Thoracic aorta (tissue), 2 donors: ENCODE measurements at regions not wholly inside any gene's neighbourhood (a gene's known extent, or its start where the extent isn't known, plus 50 kb on each side); places are given as distances from the start of the nearest gene placed in this dataset.

Experiments
- ATAC-seq: fragments of 150-250 bp; one replicate; pipeline ENCODE4 v1.8.0; 2017; ENCODE audit warnings: low read depth; ENCODE audit not compliant: insufficient number of reproducible peaks, low FRiP score
- DNase-seq: peaks from one replicate; pipeline ENCODE4 v3.0.0-alpha.2; 2020; ENCODE audit warnings: low spot score
- H3K27ac ChIP-seq, 2 donors: fragments of 200-600 bp; sonication (generic); 1 replicate in 1 of 2; 2 replicates in 1 of 2; pipeline ENCODE4 v1.5.1; 2016; ENCODE audit warnings: mild to moderate bottlenecking in 2 of 2, moderate library complexity in 2 of 2
- H3K27me3 ChIP-seq: fragments of 200-600 bp; sonication (generic); replicated peaks from 2 replicates; pipeline ENCODE4 v1.6.0; 2016; ENCODE audit warnings: mild to moderate bottlenecking; ENCODE audit not compliant: insufficient read depth
- H3K36me3 ChIP-seq: fragments of 200-600 bp; sonication (generic); one replicate; pipeline ENCODE4 v1.5.1; 2016
- H3K4me1 ChIP-seq, 2 donors: fragments of 200-600 bp; sonication (generic); 1 replicate in 1 of 2; 2 replicates in 1 of 2; pipeline versions ENCODE4 v1.5.1 to v1.6.0; 2016; ENCODE audit warnings: low read depth in 2 of 2, mild to moderate bottlenecking in 1 of 2; ENCODE audit not compliant: control insufficient read depth in 1 of 2
- H3K4me3 ChIP-seq: fragments of 200-600 bp; sonication (generic); 2 replicates; pipeline ENCODE4 v1.5.1; 2016; ENCODE audit warnings: mild to moderate bottlenecking
- H3K9me3 ChIP-seq: fragments of 200-600 bp; sonication (generic); 2 replicates; pipeline ENCODE4 v1.5.1; 2016
- TF ChIP-seq, protein P1 (sequence below): fragments of 200-600 bp; sonication (generic); IDR thresholded peaks from one replicate; pipeline ENCODE4 v1.5.1; 2019; ENCODE audit warnings: antibody characterized with exemption

DNA sequence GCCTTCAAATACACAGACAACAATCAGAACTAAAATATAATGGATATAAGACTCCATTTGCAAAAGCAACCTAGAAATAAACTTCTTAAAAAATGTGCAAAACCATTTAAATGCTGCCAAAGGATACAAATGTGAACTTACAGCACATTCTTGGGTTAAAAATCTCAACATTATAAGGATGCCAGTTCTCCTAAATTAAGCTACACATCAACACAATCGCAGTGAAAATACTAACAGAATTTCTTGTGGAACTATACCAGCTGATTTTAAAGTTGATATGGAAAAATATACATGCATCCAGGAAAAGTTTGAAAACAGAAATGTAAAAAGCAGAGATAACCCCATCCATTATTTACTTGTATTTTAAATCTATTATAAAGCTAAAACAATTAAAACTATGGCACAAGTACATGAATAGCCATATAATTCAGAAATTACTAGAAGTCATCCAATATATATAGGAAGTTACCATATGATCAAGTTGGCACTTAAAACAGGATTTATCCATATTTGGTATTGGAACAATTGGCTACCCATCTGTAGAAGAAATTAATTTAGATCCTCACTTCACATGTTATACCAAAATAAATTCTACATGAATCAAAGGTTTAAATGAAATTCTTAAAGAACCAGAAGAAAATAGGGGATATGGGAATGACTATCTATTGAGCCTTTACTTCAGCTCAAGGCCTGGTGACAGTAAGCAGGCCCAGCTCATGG lies 151.7 kb upstream of the GLI2 start:
- Histone ChIP-seq H3K27me3 (no peaks in the 10 kb centered on the region), H3K4me3 (no peak overlapping the region), H3K9me3 (no peaks in the 10 kb centered on the region), H3K36me3 (no peaks in the 10 kb centered on the region), H3K4me1 (no peaks in the 10 kb centered on the region), H3K27ac (no peak overlapping the region)
- TF ChIP-seq, protein P1, sequence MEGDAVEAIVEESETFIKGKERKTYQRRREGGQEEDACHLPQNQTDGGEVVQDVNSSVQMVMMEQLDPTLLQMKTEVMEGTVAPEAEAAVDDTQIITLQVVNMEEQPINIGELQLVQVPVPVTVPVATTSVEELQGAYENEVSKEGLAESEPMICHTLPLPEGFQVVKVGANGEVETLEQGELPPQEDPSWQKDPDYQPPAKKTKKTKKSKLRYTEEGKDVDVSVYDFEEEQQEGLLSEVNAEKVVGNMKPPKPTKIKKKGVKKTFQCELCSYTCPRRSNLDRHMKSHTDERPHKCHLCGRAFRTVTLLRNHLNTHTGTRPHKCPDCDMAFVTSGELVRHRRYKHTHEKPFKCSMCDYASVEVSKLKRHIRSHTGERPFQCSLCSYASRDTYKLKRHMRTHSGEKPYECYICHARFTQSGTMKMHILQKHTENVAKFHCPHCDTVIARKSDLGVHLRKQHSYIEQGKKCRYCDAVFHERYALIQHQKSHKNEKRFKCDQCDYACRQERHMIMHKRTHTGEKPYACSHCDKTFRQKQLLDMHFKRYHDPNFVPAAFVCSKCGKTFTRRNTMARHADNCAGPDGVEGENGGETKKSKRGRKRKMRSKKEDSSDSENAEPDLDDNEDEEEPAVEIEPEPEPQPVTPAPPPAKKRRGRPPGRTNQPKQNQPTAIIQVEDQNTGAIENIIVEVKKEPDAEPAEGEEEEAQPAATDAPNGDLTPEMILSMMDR, result no peak
- DNase-seq (no peak), ATAC-seq (no peak)

DNA sequence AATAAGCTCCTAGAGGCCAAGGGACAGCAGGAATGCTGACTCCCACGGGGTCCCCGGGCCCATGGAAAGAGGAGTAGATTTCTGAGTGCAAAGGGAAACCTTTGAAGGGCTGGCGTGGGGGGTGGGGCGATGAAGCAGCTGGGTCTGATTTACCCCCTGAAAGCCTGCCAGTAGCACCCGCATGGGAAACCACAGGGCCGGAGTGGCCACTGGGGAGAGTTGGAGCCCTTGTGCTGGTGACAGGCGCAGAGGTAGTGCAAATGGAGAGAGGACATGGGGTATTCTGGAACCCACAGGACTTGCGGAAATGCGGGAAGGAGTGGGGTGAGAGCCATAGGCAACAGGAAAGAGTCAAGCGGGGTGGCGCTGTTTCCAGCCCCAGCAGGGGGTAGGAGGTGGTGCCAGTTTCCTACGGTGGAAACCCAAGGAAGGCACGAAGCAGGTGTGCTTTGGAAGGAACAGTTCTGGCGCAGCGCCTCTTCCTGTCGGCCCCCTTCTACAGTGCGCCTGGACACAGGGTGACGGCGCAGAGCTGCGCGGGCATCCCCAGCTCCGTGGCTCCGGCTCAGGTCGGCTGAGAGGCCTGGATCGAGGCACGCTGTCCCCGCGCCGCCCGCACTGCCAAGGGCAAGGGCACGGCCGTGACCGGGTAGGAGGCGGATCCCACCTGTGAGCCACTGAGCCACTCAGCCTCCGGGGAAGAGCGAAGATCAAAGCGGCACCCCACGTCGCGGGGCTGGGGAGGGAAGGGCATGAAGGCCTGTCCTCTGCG lies 149.0 kb upstream of the GLI2 start:
- Histone ChIP-seq H3K4me1 (no peaks in the 10 kb centered on the region), H3K27ac (no peak overlapping the region), H3K27me3 (no peaks in the 10 kb centered on the region), H3K36me3 (no peaks in the 10 kb centered on the region), H3K9me3 (no peaks in the 10 kb centered on the region), H3K4me3 (no peak overlapping the region)
- DNase-seq (no peak), ATAC-seq (no peak)
- TF ChIP-seq, protein P1, result no peak

DNA sequence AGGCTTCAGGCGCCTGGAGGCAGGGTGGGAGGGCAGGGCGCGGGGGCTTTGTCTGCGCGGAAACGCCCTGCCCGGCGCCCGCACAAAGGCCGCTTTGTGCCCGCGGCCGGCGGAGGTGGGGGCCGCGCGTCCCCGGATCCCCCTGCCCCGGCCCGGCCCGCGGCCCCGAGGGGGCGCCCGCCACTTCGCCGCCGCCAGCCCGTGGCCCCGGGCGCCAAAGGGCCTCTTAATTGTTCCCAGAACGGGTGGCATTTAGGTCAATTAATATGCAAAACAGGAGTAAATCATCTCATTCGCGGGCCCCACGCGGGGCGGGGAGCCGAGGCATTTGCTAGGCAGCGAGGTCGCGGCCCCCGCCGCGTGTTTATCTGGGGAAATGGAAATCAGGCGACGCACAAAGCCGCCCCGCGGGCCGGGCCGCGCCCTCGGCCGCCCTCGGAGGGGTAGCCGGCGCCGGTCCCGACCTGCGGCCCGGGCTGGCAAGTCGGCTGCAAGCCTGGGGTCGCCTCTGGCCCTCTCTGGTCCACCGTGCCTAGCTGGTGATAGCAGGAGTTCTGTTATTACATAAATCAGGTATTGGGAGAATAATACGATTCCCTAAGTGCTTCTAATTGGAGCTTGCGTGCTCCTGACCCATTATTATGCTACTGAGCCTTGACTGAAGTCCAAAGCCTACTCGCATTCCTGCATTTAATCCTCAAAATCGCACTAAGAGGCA lies 148.2 kb upstream of the GLI2 start:
- Histone ChIP-seq H3K36me3 (no peaks in the 10 kb centered on the region), H3K9me3 (no peaks in the 10 kb centered on the region), H3K4me1 (no peaks in the 10 kb centered on the region), H3K27me3 (no peaks in the 10 kb centered on the region), H3K4me3 (peak overlapping the region; percentile 48), H3K27ac (no peak overlapping the region)
- TF ChIP-seq, protein P1, result no peak
- no peak for ATAC-seq
- no peak for DNase-seq

DNA sequence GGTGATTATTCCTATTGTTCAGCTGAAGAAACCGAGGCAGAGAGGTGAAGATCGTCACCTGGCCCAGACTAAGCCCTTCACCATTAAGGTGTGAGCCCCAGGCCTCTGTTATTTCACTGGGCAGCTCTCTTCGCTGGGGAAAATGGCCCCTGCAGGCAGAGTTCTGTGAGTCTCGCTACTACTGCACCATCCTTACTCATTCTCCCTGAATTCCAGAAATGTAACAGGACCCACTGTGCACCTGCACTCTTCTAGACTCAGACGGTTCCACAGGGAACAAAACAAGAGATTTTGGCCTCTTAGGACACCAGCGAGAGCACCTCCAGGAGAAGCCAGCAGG lies 147.7 kb upstream of the GLI2 start:
- DNase-seq, result no peak
- Histone ChIP-seq H3K4me3 (no peak overlapping the region), H3K27me3 (no peaks in the 10 kb centered on the region), H3K9me3 (no peaks in the 10 kb centered on the region), H3K4me1 (no peaks in the 10 kb centered on the region), H3K36me3 (no peaks in the 10 kb centered on the region), H3K27ac (no peak overlapping the region)
- TF ChIP-seq, protein P1, result no peak
- ATAC-seq, result no peak
